HG02623 (cell line): ENCODE measurements at regions not wholly inside any gene's neighbourhood (a gene's known extent, or its start where the extent isn't known, plus 50 kb on each side); places are given as distances from the start of the nearest gene placed in this dataset.

Experiments used
- ATAC-seq: cut with Tn5 transposase; IDR thresholded peaks from one replicate; pipeline ENCODE4 v1.9.1; 2021; ENCODE audit warnings: moderate library complexity; ENCODE audit not compliant: unreplicated experiment

DNA sequence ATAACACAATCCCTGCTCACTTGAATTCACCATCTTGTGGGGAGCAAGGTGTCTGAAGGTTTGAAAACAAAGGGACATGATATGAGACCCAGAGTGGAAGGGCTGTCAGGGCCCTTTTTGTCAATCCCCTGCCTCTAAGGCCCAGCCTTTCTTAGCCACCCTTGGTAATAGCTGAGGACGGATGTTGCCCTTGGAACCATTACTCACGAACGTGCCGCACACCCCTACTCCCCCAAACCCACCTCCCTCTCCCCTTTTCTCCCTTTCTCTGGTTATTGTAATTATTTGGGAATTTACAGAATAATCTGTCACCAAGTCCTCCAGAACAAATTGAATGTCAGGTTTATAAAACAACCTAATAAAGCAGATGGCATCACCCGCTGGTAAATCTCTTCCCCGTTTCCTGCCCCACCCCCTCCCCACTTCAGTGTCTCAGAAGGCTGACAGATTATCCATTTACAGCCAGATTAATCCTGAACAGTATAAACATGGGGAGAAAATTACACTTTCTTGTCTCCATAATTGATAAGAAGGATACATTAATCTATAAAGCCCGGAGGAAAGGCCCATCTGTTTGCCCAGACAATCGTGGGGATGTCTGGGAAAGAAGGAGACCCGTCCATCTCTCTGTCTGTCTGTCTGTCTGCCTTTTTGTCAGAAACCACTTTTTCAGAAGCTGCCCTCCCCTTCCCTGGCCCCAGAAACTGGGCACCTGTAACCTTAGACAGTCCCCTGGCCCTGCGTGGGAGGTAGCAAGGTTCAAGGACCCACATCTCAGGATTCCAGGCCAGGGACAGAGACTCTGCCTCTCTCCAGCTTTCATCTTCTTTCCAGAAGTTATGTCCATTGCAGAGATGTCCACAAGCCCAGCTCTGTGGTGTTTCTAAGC is 60.6 kb upstream of the CD34 start:
- ATAC-seq, result no peak

GRCh38 chr1:207970329-207971233 is 59.7 kb upstream of the CD34 start:
- no peak for ATAC-seq

DNA sequence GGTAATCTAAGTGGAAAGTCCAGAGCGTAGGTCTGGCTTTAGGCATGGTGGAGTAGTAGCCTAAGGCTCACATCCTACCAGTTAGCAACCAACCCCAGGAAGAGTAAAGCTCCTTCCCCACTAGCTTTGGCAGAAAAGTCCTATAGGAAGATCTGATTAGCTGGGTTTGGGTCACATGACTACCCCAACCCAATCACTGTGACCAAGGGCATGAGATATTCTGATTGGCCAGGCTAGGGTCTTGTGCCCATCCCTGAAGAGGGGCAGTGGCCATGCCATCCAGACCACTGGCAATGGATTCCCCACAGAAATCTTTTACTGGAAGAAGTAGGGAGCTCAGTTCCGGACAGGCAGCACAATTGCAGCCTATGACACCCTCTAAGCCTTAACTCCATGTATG is 58.6 kb upstream of the CD34 start:
- ATAC-seq, result no peak

- ATAC-seq, result no peak
These were observed 57.6 kb upstream of the CD34 start for GRCh38 chr1:207968521-207969009.

DNA sequence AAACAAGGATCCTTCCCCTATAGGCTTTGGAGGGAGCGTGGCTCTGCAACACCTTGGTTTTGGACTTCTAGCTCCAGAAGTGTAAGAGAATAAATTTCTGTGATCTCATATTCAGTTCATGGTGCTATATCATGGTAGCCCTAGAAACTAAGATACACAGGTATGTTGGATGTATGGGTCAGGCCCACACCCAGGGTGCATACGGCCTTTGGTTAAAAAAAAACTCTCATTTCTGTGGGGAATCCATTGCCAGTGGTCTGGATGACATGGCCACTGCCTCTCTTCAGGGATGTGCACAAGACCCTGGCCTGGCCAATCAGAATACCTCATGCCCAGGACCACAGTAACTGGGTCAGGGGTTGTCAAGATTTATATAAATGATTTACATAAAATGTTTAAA is 56.8 kb upstream of the CD34 start:
- no peak for ATAC-seq

- no peak for ATAC-seq
These were observed 55.6 kb upstream of the CD34 start for GRCh38 chr1:207966521-207966920.

DNA sequence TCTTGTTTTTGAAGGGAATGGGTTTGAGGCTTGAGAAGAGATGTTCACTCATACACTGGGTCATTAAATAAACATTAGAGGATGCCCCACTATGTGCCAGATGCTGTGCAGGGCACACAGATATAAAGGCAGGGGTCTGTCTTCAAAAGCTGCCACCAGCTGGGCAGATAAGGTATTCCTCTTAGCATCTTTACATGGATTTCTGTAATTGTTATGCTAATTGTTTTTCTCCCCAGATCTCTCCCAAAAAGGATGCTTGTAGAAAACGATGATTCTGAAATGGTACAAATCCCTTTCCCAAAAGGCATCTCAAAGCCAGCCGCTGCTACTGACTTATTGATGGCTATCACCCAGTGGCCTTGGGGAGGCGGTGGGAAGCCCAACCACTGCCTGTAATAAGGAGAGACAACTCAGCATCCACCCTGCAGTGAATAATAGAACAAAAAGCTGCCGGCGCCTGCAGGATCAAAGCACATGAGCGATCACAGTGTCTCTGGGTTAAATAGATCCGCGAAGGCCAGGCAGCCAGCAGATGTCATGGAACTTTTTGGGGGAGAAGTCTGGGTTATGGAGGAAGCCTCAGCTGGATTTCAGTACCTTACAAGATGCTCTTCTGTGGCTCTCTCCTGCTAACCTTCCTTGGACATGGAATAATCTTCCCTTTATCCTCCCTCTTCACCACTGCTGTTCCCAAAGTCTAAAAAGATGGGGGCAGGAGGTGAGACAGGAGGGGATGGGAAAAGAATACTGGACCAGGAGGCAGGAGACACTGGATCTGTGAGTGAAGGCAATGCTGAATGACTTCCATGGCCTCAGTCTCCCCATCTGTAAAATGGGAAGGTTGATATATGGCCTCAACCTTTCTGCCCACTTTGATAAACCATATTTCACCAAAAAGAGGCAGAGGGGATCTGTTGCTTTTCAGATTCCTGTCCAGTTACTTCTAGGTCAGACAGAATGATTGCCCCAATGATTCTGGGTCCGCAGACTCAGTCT is 54.8 kb upstream of the CD34 start:
- no peak for ATAC-seq

DNA sequence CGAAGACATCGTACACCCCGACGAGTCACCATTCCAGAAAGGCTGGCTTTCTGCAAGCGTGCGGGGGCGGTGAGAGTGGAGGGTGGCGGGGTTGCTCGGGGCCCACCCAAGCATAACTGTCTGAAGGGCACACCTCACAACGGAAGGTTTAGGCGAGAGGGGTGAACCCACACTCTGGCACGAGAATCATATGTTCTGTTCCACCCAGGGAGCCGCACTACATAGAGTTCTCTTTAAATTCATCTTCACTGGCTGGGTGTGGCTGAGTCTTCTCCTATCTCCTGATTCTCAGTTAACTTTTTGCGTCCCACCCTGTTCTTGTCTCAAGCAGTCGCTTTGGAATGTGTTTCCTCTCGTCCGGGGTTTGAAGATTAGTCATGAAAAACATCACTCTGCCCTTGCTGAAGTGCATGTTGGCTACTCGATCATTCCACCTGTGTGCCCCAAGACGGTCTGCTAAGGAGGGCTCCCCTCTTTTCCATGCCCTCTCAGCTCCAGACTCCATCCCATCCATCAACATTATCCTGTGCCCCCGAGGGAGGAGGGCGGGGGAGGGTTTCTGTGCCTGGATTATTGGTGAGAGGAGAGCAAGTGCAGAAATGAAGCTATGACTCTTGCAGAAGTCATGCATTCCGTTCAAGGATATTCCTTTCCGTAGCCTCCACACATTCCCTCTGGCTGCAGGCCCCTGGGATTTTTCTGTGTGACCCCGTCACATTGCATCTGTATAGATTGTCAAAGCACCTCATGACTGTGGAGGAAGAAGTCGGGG is 53.5 kb upstream of the CD34 start:
- no peak for ATAC-seq

DNA sequence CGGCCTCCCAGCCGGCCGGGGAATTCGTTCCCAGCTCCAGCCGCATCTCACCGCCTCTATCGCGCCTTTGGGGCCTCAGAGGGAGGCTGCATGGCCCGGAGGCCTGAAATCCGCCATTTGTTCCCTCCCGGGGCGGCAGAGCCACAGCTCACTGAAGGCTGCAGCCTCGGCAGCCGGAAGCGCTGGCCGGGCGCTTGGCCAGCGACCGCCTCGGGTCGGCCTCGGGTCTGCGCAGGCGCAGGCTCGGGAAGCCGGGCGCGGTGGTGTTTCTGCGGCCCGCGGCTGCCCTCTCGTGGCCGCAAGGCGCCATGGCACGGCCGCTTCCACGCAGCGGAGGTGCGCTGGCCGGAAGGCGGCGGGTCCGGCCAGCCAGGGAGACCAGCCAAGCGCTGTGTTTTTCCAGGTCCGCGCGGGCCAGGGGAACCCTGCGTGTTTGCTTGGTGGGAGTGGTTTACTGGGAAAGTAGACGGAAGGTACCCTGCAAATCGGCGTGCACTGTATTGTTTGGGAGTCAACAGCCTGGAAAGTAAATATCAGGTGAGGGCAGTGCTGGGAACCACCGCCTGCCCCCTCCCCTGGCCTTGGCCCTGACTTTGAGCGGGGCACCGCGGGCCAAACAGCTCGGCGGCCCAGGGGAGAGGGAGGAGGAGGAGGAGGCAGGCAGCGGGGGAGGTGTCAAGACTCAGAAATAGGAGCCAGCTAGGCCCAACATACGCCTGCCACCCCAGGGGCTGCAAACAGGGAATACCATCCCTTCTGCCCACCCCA is 52.7 kb upstream of the CD34 start:
- peak; percentile 76 for ATAC-seq

DNA sequence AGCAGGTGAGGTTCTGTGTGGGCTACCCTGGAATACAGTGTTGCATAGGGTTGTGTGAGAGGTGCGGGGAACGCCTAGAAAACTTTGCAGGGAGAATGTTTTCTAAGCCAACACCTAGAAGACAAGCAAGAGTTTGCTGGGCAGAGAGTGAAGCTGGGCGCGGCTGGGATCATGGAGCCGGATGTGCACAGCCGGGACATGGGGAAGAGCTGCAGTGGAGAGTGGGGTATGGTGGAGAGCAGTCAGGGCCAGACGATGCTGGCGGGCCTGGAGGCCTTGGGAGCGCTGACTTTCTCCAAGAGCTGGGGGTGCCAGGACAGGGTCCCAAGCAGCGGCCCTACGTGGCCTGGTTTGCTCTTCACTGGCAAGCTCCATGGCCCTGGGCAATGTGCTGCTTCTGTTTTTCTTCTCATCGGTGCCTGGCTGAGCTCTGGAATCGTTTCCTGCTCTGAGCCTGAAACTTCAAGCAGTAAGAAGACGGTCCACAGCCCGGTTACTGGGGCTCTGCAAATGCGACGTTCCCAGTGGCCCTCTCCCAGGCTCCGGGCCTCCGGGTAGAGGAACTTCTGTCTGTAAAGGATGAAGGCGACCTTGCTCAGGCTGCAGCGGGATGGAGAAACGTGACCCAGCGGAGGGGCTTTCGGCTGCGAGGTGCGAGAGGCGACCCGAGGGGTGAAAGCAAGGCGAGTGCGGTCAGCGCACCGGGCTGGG is 51.9 kb upstream of the CD34 start:
- ATAC-seq, result no peak
